ENCODE measurements at regions not wholly inside any gene's neighbourhood (a gene's known extent, or its start where the extent isn't known, plus 50 kb on each side); places are given as distances from the start of the nearest gene placed in this dataset.

GRCh38 chr7:25753837-25754236 is 398.2 kb upstream of the NFE2L3 start:
- TF ChIP-seq CTCF (conservative IDR thresholded peaks at IDR 0.05; ENCODE audit: low read length) (no peak), EZH2phosphoT487 (IDR thresholded peaks at IDR 0.05; ENCODE audit: borderline replicate concordance, low read depth, low read length) (no peak)

Data from OCI-LY7 (cell line).